GM04503 (cell line): ENCODE measurements at regions not wholly inside any gene's neighbourhood (a gene's known extent, or its start where the extent isn't known, plus 50 kb on each side); places are given as distances from the start of the nearest gene placed in this dataset.
A peak's percentile ranks its signal among the peaks of the same experiment; 100 is the strongest.
"Not testable (repeated sequence)": the region's sequence is repeated elsewhere in the genome, so short reads cannot be mapped to it uniquely, and the experiment has no call there.

Source experiments
- DNase-seq: peaks from one replicate; pipeline ENCODE4 v3.0.0-alpha.2; 2012; ENCODE audit warnings: low read depth

GRCh38 chr4:53713767-53714166 lies 122.5 kb upstream of the LNX1 start:
- DNase-seq: no peak

- no peak for DNase-seq
Measured at GRCh38 chr4:53713296-53713695, 122.0 kb upstream of the LNX1 start.

GRCh38 chr4:53712408-53713020 lies 121.2 kb upstream of the LNX1 start:
- no peak for DNase-seq

GRCh38 chr4:53711926-53712325 lies 120.6 kb upstream of the LNX1 start:
- no peak for DNase-seq

- no peak for DNase-seq
Measured at GRCh38 chr4:53709693-53710092, 118.4 kb upstream of the LNX1 start.

GRCh38 chr4:53707491-53707890 lies 116.2 kb upstream of the LNX1 start:
- DNase-seq: no peak

GRCh38 chr4:53706422-53707032 lies 115.2 kb upstream of the LNX1 start:
- no peak for DNase-seq

GRCh38 chr4:53705972-53706371 lies 114.7 kb upstream of the LNX1 start:
- no peak for DNase-seq

- DNase-seq: no peak
Measured at GRCh38 chr4:53705151-53705764, 114.0 kb upstream of the LNX1 start.

- no peak for DNase-seq
Measured at GRCh38 chr4:53704329-53704728, 113.0 kb upstream of the LNX1 start.

- DNase-seq: no peak
Measured at GRCh38 chr4:53703267-53703655, 112.0 kb upstream of the LNX1 start.

GRCh38 chr4:53702334-53703266 lies 111.3 kb upstream of the LNX1 start:
- DNase-seq: no peak

- DNase-seq: not testable (repeated sequence)
Measured at GRCh38 chr4:53701260-53701659, 110.0 kb upstream of the LNX1 start.

- DNase-seq: not testable (repeated sequence)
Measured at GRCh38 chr4:53699310-53699709, 108.0 kb upstream of the LNX1 start.

- DNase-seq: no peak
Measured at GRCh38 chr4:53697016-53697685, 105.9 kb upstream of the LNX1 start.

GRCh38 chr4:53695540-53696463 lies 104.5 kb upstream of the LNX1 start:
- no peak for DNase-seq

GRCh38 chr4:53694666-53695065 lies 103.4 kb upstream of the LNX1 start:
- no peak for DNase-seq

- no peak for DNase-seq
Measured at GRCh38 chr4:53693909-53694308, 102.6 kb upstream of the LNX1 start.

- DNase-seq: no peak
Measured at GRCh38 chr4:53693408-53693807, 102.1 kb upstream of the LNX1 start.

- DNase-seq: peak; percentile 98
Measured at GRCh38 chr4:53688186-53688790, 97.0 kb upstream of the LNX1 start.

- DNase-seq: no peak
Measured at GRCh38 chr4:53686521-53686920, 95.2 kb upstream of the LNX1 start.
